ENCODE measurements at regions not wholly inside any gene's neighbourhood (a gene's known extent, or its start where the extent isn't known, plus 50 kb on each side); places are given as distances from the start of the nearest gene placed in this dataset.

DNA sequence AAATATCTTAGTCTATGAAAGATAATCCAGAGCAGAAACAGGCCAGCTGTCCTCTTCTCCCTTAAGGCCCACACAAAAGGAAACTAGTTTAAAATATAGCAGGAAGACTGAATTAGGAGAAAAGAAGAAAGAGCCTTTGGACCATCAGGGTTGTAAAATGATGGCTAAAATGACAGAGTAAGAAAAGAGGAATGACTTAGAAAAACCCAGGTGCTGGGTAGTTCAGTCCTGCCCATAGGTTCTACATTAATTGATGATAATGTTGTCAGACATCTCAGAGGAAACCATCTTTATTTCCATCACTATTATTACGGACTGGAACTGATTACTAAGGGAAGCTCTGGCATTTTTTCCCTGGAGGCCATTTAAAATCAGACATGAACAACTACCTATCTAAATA lies 142.8 kb upstream of the STT3B start:
- TF ChIP-seq, protein P1, sequence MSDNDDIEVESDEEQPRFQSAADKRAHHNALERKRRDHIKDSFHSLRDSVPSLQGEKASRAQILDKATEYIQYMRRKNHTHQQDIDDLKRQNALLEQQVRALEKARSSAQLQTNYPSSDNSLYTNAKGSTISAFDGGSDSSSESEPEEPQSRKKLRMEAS (IDR thresholded peaks at IDR 0.05; ENCODE audit: low read depth, low read length) = no peak
- TF ChIP-seq CTCF (IDR thresholded peaks at IDR 0.05; ENCODE audit: low read depth, low read length) (no peak), POLR2A (IDR thresholded peaks at IDR 0.05; ENCODE audit: extremely low read depth, insufficient read length) (no peak)
